ENCODE measurements at regions not wholly inside any gene's neighbourhood (a gene's known extent, or its start where the extent isn't known, plus 50 kb on each side); places are given as distances from the start of the nearest gene placed in this dataset.

- Mint-ChIP-seq H3K4me1 (peaks cover 7% of the 10 kb centered on the region), H3K27me3 (ENCODE audit: low read depth) (no peaks in the 10 kb centered on the region), H3K4me3 (no peak overlapping the region), H3K9me3 (no peaks in the 10 kb centered on the region), H3K36me3 (ENCODE audit: low read depth) (no peaks in the 10 kb centered on the region), H3K27ac (ENCODE audit: unreplicated experiment) (no peak overlapping the region)
- TF ChIP-seq CTCF (conservative IDR thresholded peaks at IDR 0.05), result no peak
- DNase-seq (ENCODE audit: low read depth, low spot score), result no peak
Observed at GRCh38 chr11:46223252-46223513, 54.3 kb upstream of the CREB3L1 start.

GRCh38 chr11:46222490-46223251, 54.8 kb upstream of the CREB3L1 start:
- H3K4me1 Mint-ChIP-seq, result peaks cover 7% of the 10 kb centered on the region
- DNase-seq (ENCODE audit: low read depth, low spot score), result no peak
- H3K4me3 Mint-ChIP-seq, result no peak overlapping the region
- H3K27ac Mint-ChIP-seq (ENCODE audit: unreplicated experiment), result no peak overlapping the region
- H3K27me3 Mint-ChIP-seq (ENCODE audit: low read depth), result no peaks in the 10 kb centered on the region
- H3K9me3 Mint-ChIP-seq, result no peaks in the 10 kb centered on the region
- H3K36me3 Mint-ChIP-seq (ENCODE audit: low read depth), result no peaks in the 10 kb centered on the region
- no peak for TF ChIP-seq CTCF (conservative IDR thresholded peaks at IDR 0.05)

GRCh38 chr11:46220313-46220712, 57.1 kb upstream of the CREB3L1 start:
- Mint-ChIP-seq H3K9me3 (no peaks in the 10 kb centered on the region), H3K27ac (ENCODE audit: unreplicated experiment) (no peak overlapping the region), H3K4me1 (peaks cover 7% of the 10 kb centered on the region), H3K4me3 (no peak overlapping the region), H3K27me3 (ENCODE audit: low read depth) (no peaks in the 10 kb centered on the region), H3K36me3 (ENCODE audit: low read depth) (no peaks in the 10 kb centered on the region)
- no peak for DNase-seq (ENCODE audit: low read depth, low spot score)
- no peak for TF ChIP-seq CTCF (conservative IDR thresholded peaks at IDR 0.05)

- no peak for TF ChIP-seq CTCF (conservative IDR thresholded peaks at IDR 0.05)
- peaks cover 6% of the 10 kb centered on the region for H3K4me1 Mint-ChIP-seq
- no peaks in the 10 kb centered on the region for H3K27me3 Mint-ChIP-seq (ENCODE audit: low read depth)
- no peak overlapping the region for H3K27ac Mint-ChIP-seq (ENCODE audit: unreplicated experiment)
- no peaks in the 10 kb centered on the region for H3K36me3 Mint-ChIP-seq (ENCODE audit: low read depth)
- H3K4me3 Mint-ChIP-seq, result no peak overlapping the region
- no peak for DNase-seq (ENCODE audit: low read depth, low spot score)
- no peaks in the 10 kb centered on the region for H3K9me3 Mint-ChIP-seq
Observed at GRCh38 chr11:46216765-46217089, 60.7 kb upstream of the CREB3L1 start.

GRCh38 chr11:46216019-46216764, 61.3 kb upstream of the CREB3L1 start:
- no peak for TF ChIP-seq CTCF (conservative IDR thresholded peaks at IDR 0.05)
- H3K4me3 Mint-ChIP-seq, result no peak overlapping the region
- no peaks in the 10 kb centered on the region for H3K9me3 Mint-ChIP-seq
- no peak overlapping the region for H3K27ac Mint-ChIP-seq (ENCODE audit: unreplicated experiment)
- H3K4me1 Mint-ChIP-seq, result peaks cover 6% of the 10 kb centered on the region
- DNase-seq (ENCODE audit: low read depth, low spot score), result no peak
- no peaks in the 10 kb centered on the region for H3K36me3 Mint-ChIP-seq (ENCODE audit: low read depth)
- H3K27me3 Mint-ChIP-seq (ENCODE audit: low read depth), result no peaks in the 10 kb centered on the region
